IMR-90 (cell line): ENCODE measurements at regions not wholly inside any gene's neighbourhood (a gene's known extent, or its start where the extent isn't known, plus 50 kb on each side); places are given as distances from the start of the nearest gene placed in this dataset.

ENCODE experiments used
- ATAC-seq: fragments of 200-7000 bp; cut with Tn5 transposase; 2 replicates; pipeline ENCODE4 v1.9.1; 2020; ENCODE audit warnings: low read depth, mild to moderate bottlenecking, moderate library complexity
- BruUV-seq: library from RNA; stranded (reverse); fragments of 400-500 nt; replicated peaks from 2 replicates; lab custom pipeline; 2021; lab: Mats Ljungman, UMichigan
- CTCF ChIA-PET: fragments of 300-600 bp; formaldehyde crosslinking; extraction: SDS; loops from one replicate; lab custom pipeline; 2021; ENCODE audit warnings: antibody characterized with exemption; lab: Yijun Ruan, JAX
- POLR2A ChIA-PET: fragments of 300-600 bp; sonication (Branson Sonifier 250); formaldehyde crosslinking; loops from one replicate; lab custom pipeline; 2022; ENCODE audit warnings: antibody characterized with exemption; ENCODE audit not compliant: unreplicated experiment; lab: Charles Lee
- DNase-seq: peaks from one replicate; pipeline ENCODE4 v3.0.0; 2013
- H2AFZ ChIP-seq: replicated peaks from 2 replicates; pipeline ENCODE3; 2013; ENCODE audit warnings: low read length, mild to moderate bottlenecking; ENCODE audit not compliant: poor library complexity
- H2AK5ac ChIP-seq: 2 replicates; pipeline ENCODE4 v1.6.1; 2013; ENCODE audit warnings: low read depth, low read length, inconsistent platforms
- H2AK9ac ChIP-seq: replicated peaks from 2 replicates; pipeline ENCODE3; 2013; ENCODE audit warnings: mild to moderate bottlenecking, low read depth, low read length, moderate library complexity; ENCODE audit not compliant: poor library complexity
- H2BK120ac ChIP-seq: 2 replicates; pipeline ENCODE4 v1.6.1; 2013; ENCODE audit warnings: low read depth, low read length, inconsistent platforms
- H2BK15ac ChIP-seq: 3 replicates; pipeline ENCODE4 v1.6.1; 2013; ENCODE audit warnings: low read depth, low read length, inconsistent platforms
- H2BK20ac ChIP-seq: 2 replicates; pipeline ENCODE4 v1.6.1; 2013; ENCODE audit warnings: low read depth, mild to moderate bottlenecking, inconsistent platforms, low read length, moderate library complexity
- H2BK5ac ChIP-seq: 2 replicates; pipeline ENCODE4 v1.6.1; 2013; ENCODE audit warnings: mild to moderate bottlenecking, low read depth, low read length, inconsistent platforms; ENCODE audit not compliant: poor library complexity, severe bottlenecking
- H3K14ac ChIP-seq: replicated peaks from 2 replicates; pipeline ENCODE4 v1.6.1; 2013; ENCODE audit warnings: low read depth, low read length, inconsistent platforms
- H3K18ac ChIP-seq: 2 replicates; pipeline ENCODE4 v1.6.1; 2013; ENCODE audit warnings: low read depth, low read length, control low read depth
- H3K23ac ChIP-seq: 2 replicates; pipeline ENCODE4 v1.6.1; 2013; ENCODE audit warnings: low read depth, low read length, inconsistent platforms
- H3K27ac ChIP-seq: 2 replicates; pipeline ENCODE4 v1.5.1; 2013; ENCODE audit warnings: mild to moderate bottlenecking, control low read depth, low read length; ENCODE audit not compliant: insufficient read depth
- H3K27me3 ChIP-seq: 2 replicates; pipeline ENCODE4 v1.6.1; 2013; ENCODE audit warnings: low read length; ENCODE audit not compliant: control insufficient read depth, insufficient read depth
- H3K36me3 ChIP-seq: 2 replicates; pipeline ENCODE4 v1.6.1; 2013; ENCODE audit warnings: low read length, mixed read lengths; ENCODE audit not compliant: control insufficient read depth, insufficient read depth
- H3K4ac ChIP-seq: 2 replicates; pipeline ENCODE4 v1.6.1; 2013; ENCODE audit warnings: low read depth, low read length, inconsistent platforms
- H3K4me1 ChIP-seq: 2 replicates; pipeline ENCODE4 v1.6.1; 2013; ENCODE audit warnings: low read length, mixed read lengths; ENCODE audit not compliant: control insufficient read depth, insufficient read depth
- H3K4me2 ChIP-seq: 2 replicates; pipeline ENCODE4 v1.6.1; 2013; ENCODE audit warnings: low read depth, mild to moderate bottlenecking, control low read depth, low read length, moderate library complexity
- H3K4me3 ChIP-seq: 2 replicates; pipeline ENCODE4 v1.5.1; 2013; ENCODE audit warnings: low read depth, mild to moderate bottlenecking, control low read depth, low read length, moderate library complexity; ENCODE audit not compliant: insufficient read depth
- H3K56ac ChIP-seq: 2 replicates; pipeline ENCODE4 v1.6.1; 2013; ENCODE audit warnings: low read length, inconsistent platforms; ENCODE audit not compliant: insufficient read depth; ENCODE audit errors: extremely low read depth
- H3K79me1 ChIP-seq, 2 experiments: 2 replicates each; pipeline ENCODE4 v1.6.1; 2013; ENCODE audit warnings: low read length in 2 of 2, inconsistent platforms in 1 of 2, low read depth in 1 of 2
- H3K9ac ChIP-seq: 2 replicates; pipeline ENCODE4 v1.6.1; 2013; ENCODE audit warnings: low read depth, low read length, control low read depth
- H3K9me1 ChIP-seq: 2 replicates; pipeline ENCODE4 v1.6.1; 2013; ENCODE audit warnings: low read length, inconsistent platforms; ENCODE audit not compliant: insufficient read depth
- H3K9me3 ChIP-seq: 2 replicates; pipeline ENCODE4 v1.6.1; 2013; ENCODE audit warnings: low read length; ENCODE audit not compliant: control insufficient read depth, insufficient read depth
- H4K20me1 ChIP-seq: 2 replicates; pipeline ENCODE4 v1.6.1; 2013; ENCODE audit warnings: low read length, inconsistent platforms; ENCODE audit not compliant: insufficient read depth
- H4K5ac ChIP-seq: 2 replicates; pipeline ENCODE4 v1.6.1; 2013; ENCODE audit warnings: mild to moderate bottlenecking, low read depth, low read length, control low read depth
- H4K8ac ChIP-seq, 2 experiments: 2 replicates each; pipeline ENCODE4 v1.6.1; 2013; ENCODE audit warnings: low read depth in 2 of 2, low read length in 2 of 2, control low read depth in 1 of 2, inconsistent platforms in 1 of 2
- H4K91ac ChIP-seq: 2 replicates; pipeline ENCODE4 v1.6.1; 2013; ENCODE audit warnings: low read depth, low read length, inconsistent platforms; ENCODE audit not compliant: insufficient read depth
- BHLHE40 ChIP-seq: fragments of 150-350 bp; IDR thresholded peaks from 2 replicates; pipeline ENCODE4 v1.6.1; 2016; ENCODE audit warnings: mild to moderate bottlenecking, low read depth, low read length
- CEBPB ChIP-seq: IDR thresholded peaks from 2 replicates; pipeline ENCODE4 v1.6.1; 2012; ENCODE audit warnings: low read depth, low read length, improper control_type of control experiment
- CHD1 ChIP-seq: IDR thresholded peaks from 2 replicates; pipeline ENCODE4 v1.6.1; 2012; ENCODE audit warnings: low read depth, low read length, improper control_type of control experiment
- ELK1 ChIP-seq: fragments of 150-350 bp; IDR thresholded peaks from 2 replicates; pipeline ENCODE4 v1.6.1; 2016; ENCODE audit warnings: low read depth, mild to moderate bottlenecking, low read length, moderate library complexity, borderline replicate concordance
- FOS ChIP-seq: fragments of 150-350 bp; IDR thresholded peaks from 2 replicates; pipeline ENCODE4 v1.6.1; 2016; ENCODE audit warnings: low read depth, low read length
- MAFK ChIP-seq: IDR thresholded peaks from 2 replicates; pipeline ENCODE4 v1.6.1; 2012; ENCODE audit warnings: low read depth, low read length, improper control_type of control experiment
- MAZ ChIP-seq: IDR thresholded peaks from 2 replicates; pipeline ENCODE4 v1.6.1; 2012; ENCODE audit warnings: low read depth, mild to moderate bottlenecking, low read length, improper control_type of control experiment, moderate library complexity, borderline replicate concordance
- MXI1 ChIP-seq: IDR thresholded peaks from 2 replicates; pipeline ENCODE4 v1.6.1; 2012; ENCODE audit warnings: low read depth, mild to moderate bottlenecking, low read length, moderate library complexity, borderline replicate concordance
- NFE2L2 ChIP-seq: fragments of 150-350 bp; IDR thresholded peaks from 2 replicates; pipeline ENCODE4 v1.6.1; 2016; ENCODE audit warnings: low read depth, mild to moderate bottlenecking, low read length
- POLR2A ChIP-seq: IDR thresholded peaks from 2 replicates; pipeline ENCODE4 v1.6.1; 2012; ENCODE audit warnings: mild to moderate bottlenecking, low read depth, low read length
- RAD21 ChIP-seq: IDR thresholded peaks from 2 replicates; pipeline ENCODE4 v1.6.1; 2012; ENCODE audit warnings: low read length, improper control_type of control experiment
- RCOR1 ChIP-seq: IDR thresholded peaks from 2 replicates; pipeline ENCODE4 v1.6.1; 2012; ENCODE audit warnings: mild to moderate bottlenecking, low read length, improper control_type of control experiment; ENCODE audit not compliant: insufficient replicate concordance
- RFX5 ChIP-seq: IDR thresholded peaks from 2 replicates; pipeline ENCODE4 v1.8.0; 2012; ENCODE audit warnings: low read depth, mild to moderate bottlenecking, low read length, moderate library complexity
- SMC3 ChIP-seq: fragments of 150-350 bp; IDR thresholded peaks from 2 replicates; pipeline ENCODE4 v1.6.1; 2016; ENCODE audit warnings: low read depth, mild to moderate bottlenecking, antibody characterized with exemption, low read length, moderate library complexity
- USF2 ChIP-seq: fragments of 150-350 bp; IDR thresholded peaks from 2 replicates; pipeline ENCODE4 v1.6.1; 2017; ENCODE audit warnings: mild to moderate bottlenecking, antibody characterized with exemption, low read length, low read depth
- WGBS, 2 experiments: methylation state at CpG; one replicate each; pipeline versions ENCODE4 v1.1.5 to v1.1.7; 2013; ENCODE audit warnings: missing lambda C conversion rate in 2 of 2; ENCODE audit not compliant: insufficient read length in 1 of 2; ENCODE audit errors: extremely low coverage in 2 of 2; 5-methylcytosine and 5-hydroxymethylcytosine counted together
- dilution Hi-C: fragments of 300-500 bp; cut with HindIII; formaldehyde crosslinking; loops from one replicate; pipeline ENCODE4 v1.14.3; 2018; ENCODE audit warnings: low sequenced_read_pairs; ENCODE audit not compliant: unreplicated experiment
- in situ Hi-C: fragments of 300-500 bp; cut with MboI; formaldehyde crosslinking; loops from 3 replicates; pipeline ENCODE4 v1.14.3; 2019; ENCODE audit warnings: low sequenced_read_pairs, inconsistent platforms, mixed read lengths
- intact Hi-C: fragments of 100-400 bp; cut with micrococcal nuclease; formaldehyde crosslinking; loops from 2 replicates; pipeline ENCODE4 v1.10.0; 2022
- TF ChIP-seq, protein P1 (sequence below): conservative IDR thresholded peaks from 2 replicates; pipeline ENCODE4 v1.5.1; 2012; ENCODE audit warnings: mild to moderate bottlenecking, low read depth, low read length, improper control_type of control experiment

- in situ Hi-C loops (no loop called here), dilution Hi-C loops (no loop called here), intact Hi-C loops (no loop called here)
- no peaks in the 10 kb centered on the region for H3K79me1 ChIP-seq
- no CpG with 5 or more reads among the region's 1 CpG for WGBS, 2 experiments
- CTCF ChIA-PET = no interaction called here
- no peaks in the 10 kb centered on the region for H3K4me1 ChIP-seq
- no peaks in the 10 kb centered on the region for H3K27me3 ChIP-seq
- no TSS peak for BruUV-seq
- no peak overlapping the region for H3K23ac ChIP-seq
- H3K56ac ChIP-seq = no peak overlapping the region
- no peak overlapping the region for H2BK120ac ChIP-seq
- H2AK9ac ChIP-seq = no peak overlapping the region
- no peaks in the 10 kb centered on the region for H3K36me3 ChIP-seq
- H3K14ac ChIP-seq = no peak overlapping the region
- H2BK15ac ChIP-seq = no peak overlapping the region
- DNase-seq (no peak), ATAC-seq (no peak)
- no peak overlapping the region for H2BK20ac ChIP-seq
- H3K18ac ChIP-seq = no peak overlapping the region
- H2AFZ ChIP-seq = no peak overlapping the region
- no peaks in the 10 kb centered on the region for H3K9me3 ChIP-seq
- H2AK5ac ChIP-seq = no peak overlapping the region
- H3K4ac ChIP-seq = no peak overlapping the region
- H4K5ac ChIP-seq = no peak overlapping the region
- no peak overlapping the region for H2BK5ac ChIP-seq
- H3K27ac ChIP-seq = no peak overlapping the region
- H3K9me1 ChIP-seq = no peaks in the 10 kb centered on the region
- no peaks in the 10 kb centered on the region for H4K20me1 ChIP-seq
- no peak overlapping the region for H3K4me2 ChIP-seq
- no peak overlapping the region for H4K8ac ChIP-seq
- POLR2A ChIA-PET = no interaction called here
- no peak overlapping the region for H3K4me3 ChIP-seq
- no peak overlapping the region for H3K9ac ChIP-seq
- no peak overlapping the region for H4K91ac ChIP-seq
- no peak for TF ChIP-seq BHLHE40
- TF ChIP-seq MAFK = no peak
- no peak for TF ChIP-seq CHD1
- no peak for TF ChIP-seq ELK1
- no peak for TF ChIP-seq FOS
- TF ChIP-seq, protein P1, sequence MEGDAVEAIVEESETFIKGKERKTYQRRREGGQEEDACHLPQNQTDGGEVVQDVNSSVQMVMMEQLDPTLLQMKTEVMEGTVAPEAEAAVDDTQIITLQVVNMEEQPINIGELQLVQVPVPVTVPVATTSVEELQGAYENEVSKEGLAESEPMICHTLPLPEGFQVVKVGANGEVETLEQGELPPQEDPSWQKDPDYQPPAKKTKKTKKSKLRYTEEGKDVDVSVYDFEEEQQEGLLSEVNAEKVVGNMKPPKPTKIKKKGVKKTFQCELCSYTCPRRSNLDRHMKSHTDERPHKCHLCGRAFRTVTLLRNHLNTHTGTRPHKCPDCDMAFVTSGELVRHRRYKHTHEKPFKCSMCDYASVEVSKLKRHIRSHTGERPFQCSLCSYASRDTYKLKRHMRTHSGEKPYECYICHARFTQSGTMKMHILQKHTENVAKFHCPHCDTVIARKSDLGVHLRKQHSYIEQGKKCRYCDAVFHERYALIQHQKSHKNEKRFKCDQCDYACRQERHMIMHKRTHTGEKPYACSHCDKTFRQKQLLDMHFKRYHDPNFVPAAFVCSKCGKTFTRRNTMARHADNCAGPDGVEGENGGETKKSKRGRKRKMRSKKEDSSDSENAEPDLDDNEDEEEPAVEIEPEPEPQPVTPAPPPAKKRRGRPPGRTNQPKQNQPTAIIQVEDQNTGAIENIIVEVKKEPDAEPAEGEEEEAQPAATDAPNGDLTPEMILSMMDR = no peak
- no peak for TF ChIP-seq USF2
- no peak for TF ChIP-seq NFE2L2
- TF ChIP-seq RCOR1 = no peak
- TF ChIP-seq RAD21 = no peak
- TF ChIP-seq MAZ = no peak
- TF ChIP-seq RFX5 = no peak
- TF ChIP-seq MXI1 = no peak
- TF ChIP-seq POLR2A = no peak
- no peak for TF ChIP-seq SMC3
- no peak for TF ChIP-seq CEBPB
Observed at GRCh38 chr3:103909395-103909794, 1457.3 kb upstream of the ALCAM start.
